ENCODE measurements at regions not wholly inside any gene's neighbourhood (a gene's known extent, or its start where the extent isn't known, plus 50 kb on each side); places are given as distances from the start of the nearest gene placed in this dataset.
"Not testable (repeated sequence)": the region's sequence is repeated elsewhere in the genome, so short reads cannot be mapped to it uniquely, and the experiment has no call there.

DNA sequence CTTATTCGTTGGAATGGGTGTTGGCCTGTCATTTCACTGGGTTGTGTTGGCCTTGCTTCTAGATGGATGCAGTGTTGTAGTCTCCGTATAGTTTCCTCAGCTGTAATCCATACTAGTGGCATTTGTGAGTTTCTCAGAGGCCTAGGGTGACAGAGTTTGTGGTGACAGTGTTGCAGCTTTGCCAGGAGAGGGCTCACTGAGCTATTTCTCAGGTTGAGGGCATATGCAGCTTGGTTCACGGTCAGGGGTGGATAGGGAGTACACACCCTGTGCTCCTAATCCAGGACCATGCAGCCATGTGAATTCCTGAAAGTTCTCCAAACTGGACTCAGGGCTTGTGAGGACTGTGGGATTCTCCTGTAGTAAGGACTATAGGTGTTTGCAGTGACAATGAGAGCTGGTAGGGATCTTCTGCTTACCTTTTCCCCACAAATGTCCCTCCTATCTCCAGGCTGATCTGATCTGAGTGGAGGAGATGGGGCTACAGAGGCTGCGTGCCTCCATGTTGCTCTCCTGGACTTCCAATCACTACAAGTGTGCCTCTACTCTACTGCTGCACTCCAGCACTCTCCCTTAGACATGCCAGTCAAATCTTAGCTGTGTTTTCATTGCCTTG, 229.0 kb downstream of the STK31 start:
- peak; percentile 75 for DNase-seq

DNA sequence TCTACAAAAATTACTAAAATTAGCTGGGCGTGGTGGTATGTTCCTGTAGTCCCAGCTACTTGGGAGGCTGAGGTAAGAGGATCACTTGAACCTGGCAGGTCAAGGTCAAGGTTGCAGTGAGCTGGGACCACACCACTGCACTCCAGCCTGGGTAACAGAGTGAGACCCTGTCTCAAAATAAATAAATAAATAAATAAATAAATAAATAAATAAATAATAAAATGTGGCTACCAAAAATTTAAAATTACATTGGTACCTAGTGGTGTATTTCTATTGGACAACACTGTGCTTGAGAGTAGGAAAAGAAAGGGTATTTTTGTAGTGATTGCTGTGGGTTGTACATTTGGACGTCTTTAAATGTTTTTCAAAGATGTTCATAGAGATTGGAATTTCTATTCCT, 229.7 kb downstream of the STK31 start:
- not testable (repeated sequence) for DNase-seq

DNA sequence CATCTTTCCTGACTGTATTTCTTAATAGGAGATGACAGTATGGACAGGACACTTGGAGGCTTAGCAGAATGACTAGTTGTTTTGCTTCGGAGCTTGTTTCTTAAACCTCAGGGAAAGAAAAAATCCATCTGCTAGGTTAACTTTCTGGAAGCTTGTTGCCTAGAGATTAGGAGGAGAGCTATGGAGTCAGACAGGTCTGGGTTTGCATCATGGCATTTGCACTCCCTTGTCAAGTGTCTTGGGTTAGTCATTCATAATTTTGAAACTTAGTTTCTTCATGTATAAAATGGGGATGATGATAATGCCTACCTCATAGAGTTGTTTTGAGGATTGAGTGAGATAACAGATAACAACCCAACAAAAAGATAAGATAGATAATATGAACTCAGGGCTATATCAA, 231.5 kb downstream of the STK31 start:
- DNase-seq, result no peak

DNA sequence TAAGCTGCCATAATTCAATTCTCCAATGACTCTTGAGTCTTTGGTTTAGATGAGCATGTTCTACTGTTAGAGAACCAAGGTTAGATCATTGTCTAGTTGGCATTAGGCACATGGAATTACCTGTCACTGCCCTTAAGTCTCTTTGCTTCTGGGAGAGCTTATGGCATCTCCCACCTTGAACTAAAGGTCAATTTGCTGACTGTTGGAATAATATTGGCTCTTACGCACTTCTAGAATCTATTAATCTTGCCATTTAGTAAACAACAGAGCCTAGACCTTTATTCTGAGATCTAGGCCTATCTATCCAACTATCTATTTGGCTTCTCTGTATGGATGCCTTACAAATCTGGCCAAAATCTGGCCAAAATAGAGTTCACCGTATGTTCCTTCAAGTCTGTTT, 232.0 kb downstream of the STK31 start:
- DNase-seq, result no peak

DNA sequence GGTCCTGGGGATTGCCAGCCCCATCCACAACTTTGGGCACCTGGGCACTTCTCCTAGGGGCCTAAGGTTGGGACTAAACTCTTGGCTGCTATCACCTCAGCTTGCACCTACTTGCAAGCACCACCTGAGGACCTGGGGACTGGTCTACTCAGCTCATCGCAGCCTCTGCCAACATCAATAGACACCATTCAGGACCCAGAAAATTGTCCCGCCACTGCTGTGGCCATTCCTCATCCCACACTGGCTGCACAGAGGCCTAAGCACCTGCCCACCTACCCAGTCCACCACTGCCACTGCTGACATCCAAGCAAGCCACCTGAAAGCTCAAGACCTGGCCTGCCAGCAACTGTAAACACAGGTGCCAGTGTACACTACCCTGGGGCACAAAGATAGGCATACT, 234.1 kb downstream of the STK31 start:
- DNase-seq, result no peak

DNA sequence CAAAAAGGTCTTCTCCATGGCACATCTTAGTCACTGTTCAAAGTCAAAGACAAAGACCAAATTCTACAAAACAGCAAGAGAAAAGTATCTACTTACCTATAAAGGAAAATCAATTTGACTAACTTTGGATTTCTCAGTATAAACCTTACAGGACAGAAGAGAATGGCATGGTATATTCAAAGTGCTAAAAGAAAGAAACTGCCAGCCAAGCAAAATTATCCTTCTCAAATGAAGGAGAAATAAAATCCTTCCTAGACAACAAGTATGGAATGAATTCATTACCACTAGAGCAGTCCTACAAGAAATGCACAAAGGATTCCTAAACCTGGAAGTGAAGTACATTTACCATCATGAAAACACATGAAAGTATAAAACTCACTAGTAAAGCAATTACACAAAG, 235.5 kb downstream of the STK31 start:
- DNase-seq, result no peak

DNA sequence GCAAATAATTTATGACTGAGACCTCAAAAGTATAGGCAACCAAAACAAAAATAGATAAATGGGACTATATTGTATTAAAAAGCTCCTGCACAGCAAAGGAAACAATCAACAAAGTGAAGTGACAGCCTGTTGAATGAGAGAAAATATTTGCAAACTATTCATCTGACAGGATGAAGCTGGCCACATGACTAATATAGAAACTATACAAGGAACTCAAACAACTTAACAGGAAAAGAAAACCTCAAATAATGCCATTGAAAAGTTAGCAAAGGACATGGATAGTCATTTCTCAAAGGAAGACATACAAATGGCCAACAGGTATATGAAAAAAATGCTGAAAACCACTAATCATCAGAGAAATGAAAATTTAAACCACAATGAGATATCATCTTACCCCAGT, 245.1 kb downstream of the STK31 start:
- DNase-seq, result no peak

DNA sequence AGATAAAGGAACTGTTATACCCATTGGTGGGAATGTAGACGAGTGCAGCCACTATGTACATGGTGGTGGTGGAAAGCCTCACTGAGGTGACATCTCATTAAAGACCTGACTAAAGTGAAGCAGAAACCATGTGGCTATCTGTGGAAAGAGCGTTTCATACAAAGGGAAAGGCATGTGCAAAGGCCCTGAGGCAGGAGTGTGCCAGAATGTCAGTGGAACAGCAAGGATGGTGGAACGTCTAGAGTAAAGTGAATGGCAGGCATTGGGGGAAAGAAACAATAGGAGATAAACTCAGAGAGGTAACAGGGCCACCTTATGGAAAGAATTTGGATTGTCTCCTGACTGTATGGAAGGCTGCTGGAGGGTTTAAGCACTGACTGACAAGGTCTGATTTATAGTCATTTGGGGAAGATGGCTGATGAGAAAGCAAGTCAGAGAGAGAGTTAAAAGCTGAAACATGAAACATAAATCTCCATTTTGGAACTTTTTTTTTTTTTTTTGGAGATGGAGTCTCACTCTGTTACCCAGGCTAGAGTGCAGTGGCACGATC, 245.7 kb downstream of the STK31 start:
- no peak for DNase-seq

DNA sequence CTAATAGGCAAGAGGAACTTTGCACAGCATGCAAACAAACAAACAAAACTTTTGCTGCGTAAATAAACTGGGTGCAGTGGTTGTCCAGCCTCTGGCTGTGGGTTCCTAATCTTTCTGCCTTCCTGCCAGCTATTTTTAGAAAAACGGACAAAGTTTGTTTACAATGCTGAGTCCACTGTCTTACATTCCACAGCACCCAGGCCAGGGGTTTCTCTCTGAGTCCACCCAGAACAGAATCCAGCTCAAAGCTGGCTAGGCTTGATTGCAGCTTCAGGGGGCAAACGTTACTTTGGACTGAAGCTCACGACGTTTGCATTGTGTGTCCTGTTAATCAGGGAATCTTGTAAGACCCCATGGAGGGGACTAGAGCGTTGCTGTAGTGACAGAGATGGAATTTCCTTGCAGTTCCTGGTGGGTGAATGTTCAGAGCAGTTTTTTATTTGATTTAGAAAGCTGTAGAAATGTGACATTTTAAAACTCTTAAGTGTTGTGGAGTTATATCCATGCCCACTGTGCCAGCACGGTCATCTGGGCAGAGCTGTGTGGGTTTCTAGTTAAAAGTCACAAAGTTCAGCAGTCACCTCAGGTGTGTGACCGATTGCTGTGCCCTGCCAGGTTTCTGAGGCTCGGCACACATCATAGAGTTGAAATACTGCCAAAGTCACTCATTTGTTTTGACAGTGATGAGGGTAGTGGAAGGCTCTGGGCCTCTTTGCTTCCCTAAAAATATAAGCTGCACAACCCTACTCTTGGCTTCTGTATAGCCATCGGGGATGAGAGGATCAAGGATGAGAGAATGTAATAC, 247.0 kb downstream of the STK31 start:
- no peak for DNase-seq

DNA sequence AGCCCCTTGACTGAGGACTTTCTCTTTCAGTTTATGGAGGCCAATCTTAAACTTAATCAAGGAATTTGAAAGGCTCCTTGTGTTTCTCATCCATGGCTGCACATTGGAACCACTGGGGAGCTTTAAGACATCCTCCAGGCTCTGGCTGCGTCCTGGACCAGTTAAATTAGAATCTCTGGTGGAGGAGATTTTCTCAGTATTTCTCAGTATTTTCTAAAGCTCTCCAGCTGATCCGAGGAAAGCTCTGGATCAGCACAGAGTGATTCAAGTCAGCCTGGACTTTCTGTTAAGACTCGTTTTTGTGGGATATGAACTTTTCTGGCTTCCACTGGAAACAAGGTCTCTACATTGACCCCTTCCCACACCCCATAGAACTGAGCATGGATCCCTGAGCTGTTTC, 249.8 kb downstream of the STK31 start:
- no peak for DNase-seq

DNA sequence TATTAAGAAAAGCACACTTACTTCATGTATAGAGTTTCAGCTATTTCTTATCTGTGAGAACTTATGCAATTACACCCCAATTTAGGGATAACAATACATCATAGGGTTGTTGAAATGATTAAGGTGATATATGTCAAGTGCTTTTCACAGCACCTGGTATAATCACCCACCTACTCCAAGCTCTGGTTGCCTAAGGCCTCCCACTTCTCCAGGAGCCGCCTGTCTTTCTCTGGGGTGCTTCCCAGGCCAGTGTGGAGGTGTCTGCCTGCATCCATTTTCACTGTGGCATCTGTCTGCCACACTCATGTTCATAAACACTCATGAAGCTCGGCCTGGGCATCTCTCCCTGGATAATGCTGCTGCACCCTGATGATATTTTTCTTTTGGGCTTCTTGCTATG, 250.3 kb downstream of the STK31 start:
- DNase-seq, result peak; percentile 18

DNA sequence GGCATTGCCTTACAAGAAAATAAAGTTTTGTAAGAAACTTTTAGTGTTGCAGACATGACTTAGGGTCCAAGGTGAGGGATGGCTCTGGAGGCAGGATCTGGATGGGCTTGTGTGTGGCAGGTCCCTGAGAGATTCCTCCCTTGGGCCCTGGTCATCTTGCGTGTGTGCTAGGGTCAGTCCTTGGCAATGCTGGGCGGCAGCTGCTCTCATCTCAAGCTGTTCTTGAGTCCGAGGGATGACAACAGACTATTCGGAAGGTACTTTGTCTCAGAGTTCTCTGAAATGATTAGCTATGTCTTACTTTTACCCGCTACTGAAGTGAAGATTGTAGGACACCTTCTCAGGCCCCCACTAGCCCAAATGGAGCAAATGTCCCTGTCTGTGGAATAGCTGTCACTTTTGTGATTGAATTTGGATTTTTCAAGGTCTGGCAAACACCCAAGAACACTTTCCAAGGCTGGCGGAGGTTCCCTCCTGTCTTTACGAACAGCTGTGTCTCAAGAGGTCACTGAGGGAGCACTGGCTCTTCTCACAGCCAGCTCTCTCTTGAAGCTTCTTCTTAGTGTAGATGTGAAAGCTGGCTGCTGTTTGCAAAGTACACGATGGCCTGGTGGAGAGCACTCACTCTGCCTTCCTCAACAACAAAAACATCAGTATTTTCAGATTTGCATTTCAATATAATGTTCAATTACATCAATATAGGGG, 253.6 kb downstream of the STK31 start:
- DNase-seq, result no peak

DNA sequence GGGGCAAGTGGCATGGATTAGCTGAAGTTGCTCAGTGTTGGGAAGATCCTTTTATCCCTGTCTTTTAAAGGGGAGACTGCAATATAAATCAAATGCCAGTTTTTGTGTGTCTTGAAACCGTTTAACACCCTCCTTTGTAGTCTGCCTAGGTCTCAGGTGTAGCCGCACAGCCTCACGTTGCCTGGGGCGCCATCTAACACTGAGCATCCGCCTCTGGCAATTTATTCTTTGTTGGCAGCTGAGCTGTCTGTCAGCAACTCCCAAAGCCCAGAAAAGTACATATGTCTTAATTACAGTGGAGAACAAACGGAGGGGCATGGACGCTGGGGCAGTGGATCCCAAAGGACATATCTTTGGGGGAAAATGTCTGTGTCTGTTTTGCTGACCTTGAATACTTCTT, 254.7 kb downstream of the STK31 start:
- DNase-seq, result peak; percentile 97

DNA sequence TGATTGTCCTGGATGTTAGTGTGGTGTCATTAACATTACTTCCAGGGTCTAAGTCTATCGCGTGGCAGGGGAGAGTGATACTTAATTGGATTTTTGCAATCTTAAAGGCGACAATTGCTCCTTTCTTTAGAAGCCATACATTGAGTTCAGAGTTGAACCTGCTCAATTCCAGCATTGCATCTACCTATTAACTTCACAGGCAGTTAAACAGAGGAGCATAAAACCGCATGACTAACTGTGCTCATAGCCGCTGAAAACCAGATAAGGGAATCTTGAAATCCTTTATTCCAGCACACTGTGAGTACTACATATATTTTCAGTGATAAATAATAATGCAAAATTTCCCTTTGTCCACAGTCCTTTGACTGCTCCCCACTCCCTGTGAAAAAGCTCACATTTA, 255.3 kb downstream of the STK31 start:
- DNase-seq, result peak; percentile 40

DNA sequence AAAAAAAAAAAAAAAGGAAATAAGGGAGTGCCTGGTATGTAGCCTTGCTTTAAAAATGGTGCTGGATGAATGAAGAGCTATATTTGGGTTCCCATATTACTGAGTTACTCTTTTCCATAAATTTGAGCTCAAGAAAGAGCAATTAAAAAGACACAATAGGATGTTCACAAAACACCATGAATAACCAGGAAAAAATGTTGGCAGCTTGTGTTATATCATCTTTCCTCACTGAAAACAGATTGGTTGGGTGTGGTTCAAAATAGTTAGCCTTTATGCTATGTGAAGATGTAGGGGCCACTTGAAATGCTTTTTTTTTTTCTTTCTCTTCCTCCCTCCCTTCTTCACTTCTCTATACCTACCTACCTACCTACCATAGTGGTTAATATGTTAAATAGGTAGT, 256.9 kb downstream of the STK31 start:
- peak; percentile 32 for DNase-seq

DNA sequence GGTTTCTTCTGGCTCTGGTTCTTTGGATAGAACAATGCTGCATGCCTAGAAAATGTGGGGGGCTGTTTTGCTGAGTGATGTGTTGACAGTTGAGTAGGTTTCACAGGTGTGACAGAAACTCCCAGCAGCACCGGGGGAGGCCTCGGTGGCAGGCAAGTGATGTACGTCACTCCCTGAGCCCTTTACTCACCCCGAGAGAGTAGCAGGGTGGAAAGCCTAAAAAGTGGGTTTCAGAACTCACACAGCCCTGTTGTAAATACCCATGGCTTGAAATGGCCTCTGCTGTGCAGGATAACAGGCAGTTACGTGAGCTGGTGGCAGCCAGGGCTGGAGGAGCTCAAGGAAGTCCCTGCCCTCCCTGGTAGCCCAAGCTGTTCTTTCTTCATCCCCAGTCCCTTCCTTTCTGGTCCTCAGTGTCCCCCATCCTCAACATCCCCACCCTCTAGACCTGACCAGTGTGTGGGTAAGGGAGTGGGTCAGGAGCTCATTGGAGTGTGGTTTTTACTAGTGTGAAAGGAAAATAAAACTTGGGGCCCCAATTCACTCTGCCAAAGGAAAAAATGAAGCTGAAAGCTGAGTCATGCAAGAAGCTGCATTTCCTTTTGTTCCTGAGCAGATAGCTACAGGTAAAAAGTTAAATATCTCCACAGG, 258.1 kb downstream of the STK31 start:
- peak; percentile 85 for DNase-seq

DNA sequence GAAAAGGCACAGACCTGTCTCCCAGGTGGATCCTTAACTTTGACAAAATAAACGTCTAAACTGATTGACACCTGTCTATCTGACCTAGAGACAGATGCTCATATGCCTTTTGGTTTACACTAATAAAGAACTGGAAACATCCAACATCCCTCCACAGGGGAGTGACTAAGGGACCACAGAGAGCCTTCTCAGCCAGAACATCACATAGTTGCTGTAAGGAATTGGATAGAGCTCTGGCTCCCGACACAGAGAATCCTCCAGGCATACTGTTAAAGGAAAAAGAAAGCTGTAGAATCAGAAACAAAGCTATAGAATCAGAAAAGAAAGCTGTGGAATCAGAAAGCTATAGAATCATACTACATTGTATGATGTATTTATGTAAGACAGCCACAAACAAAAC, 258.8 kb downstream of the STK31 start:
- DNase-seq, result peak; percentile 57

DNA sequence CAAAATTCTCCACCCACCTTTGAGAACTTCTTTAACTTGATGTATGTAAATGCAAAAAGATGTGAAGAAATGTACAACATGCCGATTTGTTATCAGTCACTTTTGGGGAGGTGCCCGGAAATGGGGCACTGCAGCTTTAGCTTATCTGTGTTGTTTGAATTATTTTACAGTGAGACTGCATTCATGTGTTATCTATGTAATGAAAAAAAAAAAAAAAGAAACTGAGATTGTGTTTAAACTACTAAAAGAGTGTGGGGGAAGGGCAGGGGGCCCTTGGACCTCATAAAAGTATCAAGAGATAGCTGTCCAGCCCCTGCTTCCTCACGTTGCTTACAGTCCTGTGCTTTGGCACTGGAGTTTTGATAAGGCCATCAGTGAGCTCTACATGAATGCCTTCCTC, 259.4 kb downstream of the STK31 start:
- DNase-seq, result no peak

DNA sequence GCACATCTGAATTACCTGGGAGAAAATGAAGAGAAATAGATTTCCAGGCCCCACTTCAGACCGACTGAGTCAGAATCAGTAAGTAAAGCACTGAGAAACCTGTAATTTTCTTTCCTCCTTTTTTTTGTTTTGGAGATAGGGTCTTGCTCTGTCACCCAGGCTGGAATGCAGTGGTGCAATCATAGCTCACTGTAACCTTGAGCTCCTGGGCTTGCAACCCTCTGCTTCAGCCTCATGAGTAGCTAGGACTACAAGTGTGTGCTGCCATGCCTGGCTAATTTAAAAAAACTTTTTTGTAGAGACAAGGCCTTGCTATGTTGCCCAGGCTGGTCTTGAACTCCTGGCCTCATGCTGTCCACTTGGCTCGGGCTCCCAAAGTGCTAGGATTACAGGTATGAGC, 260.2 kb downstream of the STK31 start:
- DNase-seq, result no peak

DNA sequence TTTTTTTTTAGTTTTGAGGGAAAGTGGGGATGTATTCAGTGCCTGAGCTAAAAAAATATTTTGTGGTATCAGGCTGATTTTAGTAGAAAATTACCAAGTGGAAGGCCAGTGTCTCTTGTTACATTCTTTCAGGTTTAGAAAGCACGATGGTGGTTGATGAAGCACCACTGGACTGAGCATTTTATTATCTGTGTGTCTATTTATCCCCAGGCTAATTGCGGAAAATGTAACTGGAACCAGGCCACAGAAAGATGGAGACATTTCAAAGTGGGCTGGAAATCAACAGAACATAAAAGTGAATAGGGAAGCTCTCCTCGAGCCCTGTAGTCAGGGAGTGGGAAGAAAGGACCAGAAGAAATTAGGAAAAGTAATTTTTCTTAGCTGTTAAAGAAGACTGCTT, 261.0 kb downstream of the STK31 start:
- DNase-seq, result peak; percentile 8

DNA sequence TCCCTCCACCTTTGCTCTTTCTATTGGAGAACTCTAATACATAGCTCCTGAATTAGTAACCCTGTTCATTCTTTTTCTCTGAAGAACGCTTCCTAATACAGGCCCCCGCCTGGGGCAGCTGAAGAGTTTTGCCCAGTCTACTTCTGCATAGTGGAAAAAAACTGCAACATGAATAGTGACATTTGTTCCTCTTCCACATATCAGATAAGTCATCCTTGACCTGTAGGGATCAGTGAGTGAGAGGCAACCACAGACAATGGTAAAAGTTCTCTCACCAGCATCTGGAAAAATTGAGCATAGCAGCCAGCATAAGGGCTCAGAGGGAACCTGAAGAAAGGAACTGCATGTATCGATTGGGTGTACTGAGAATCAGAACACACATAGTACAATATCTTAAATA, 262.0 kb downstream of the STK31 start:
- DNase-seq, result no peak

DNA sequence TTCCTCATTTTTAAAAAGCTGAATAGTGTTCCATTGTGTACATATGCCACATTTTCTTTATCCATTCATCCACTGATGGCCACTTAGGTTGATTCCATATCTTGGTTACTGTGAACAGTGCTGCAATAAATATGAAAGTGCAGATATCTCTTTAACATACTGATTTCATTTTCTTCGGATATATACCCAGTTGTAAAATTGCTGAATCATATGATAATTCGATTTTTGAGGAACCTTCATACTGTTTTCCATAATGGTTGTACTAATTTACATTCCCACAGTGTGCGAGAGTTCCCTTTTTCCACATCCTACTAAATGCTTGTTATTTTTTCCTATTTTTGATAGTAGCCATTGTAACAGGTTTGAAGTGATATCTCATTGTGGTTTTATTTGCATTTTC, 263.2 kb downstream of the STK31 start:
- DNase-seq, result no peak

DNA sequence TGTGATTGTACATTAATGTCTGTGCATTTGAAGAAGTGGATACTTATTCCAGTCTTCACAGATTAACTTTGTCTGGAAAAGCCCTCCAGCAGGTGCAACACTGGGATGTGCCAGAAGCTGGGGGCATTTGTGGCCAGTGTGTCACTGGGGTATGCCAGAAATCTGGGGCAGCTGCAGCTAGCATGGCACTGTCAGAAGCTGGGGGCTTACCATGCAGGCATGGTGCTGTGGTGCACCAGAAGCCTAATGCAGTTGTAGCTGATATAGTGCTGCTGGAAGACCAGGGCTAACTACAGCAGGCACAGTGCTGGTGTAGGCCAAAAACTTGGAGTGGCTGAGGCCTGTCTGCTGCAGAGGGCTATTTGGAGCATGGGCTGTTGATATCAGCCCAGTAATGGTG, 270.1 kb downstream of the STK31 start:
- no peak for DNase-seq

Data from NCI-H146 (cell line).